ENCODE measurements at regions not wholly inside any gene's neighbourhood (a gene's known extent, or its start where the extent isn't known, plus 50 kb on each side); places are given as distances from the start of the nearest gene placed in this dataset.

DNA sequence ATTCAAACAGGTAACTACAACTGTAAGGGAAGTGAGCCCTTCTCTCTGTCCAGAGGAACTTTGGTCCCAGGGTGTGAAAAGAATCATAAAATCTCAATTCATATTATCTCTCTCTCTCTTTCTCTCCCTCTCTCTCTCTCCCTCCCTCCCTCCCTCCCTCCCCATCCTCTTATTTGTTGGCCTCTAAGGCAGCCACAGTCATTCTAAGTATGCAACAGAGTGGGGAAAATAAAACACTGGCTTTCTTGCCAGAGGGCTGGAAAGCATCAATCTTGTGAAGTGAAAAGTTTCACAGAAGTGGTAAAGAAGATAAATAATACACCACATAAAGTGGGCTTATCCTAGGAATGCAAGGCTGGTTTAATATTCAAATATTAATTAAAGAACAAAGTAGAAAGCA, 95.6 kb upstream of the KCNH7 start:
- Mint-ChIP-seq H3K27me3 (ENCODE audit: insufficient read depth) (no peaks in the 10 kb centered on the region), H3K4me1 (peaks cover 2% of the 10 kb centered on the region), H3K27ac (no peak overlapping the region), H3K4me3 (no peak overlapping the region), H3K9me3 (peaks cover 1% of the 10 kb centered on the region), H3K36me3 (ENCODE audit: low read depth) (no peaks in the 10 kb centered on the region)
- Histone ChIP-seq H3K36me3 (ENCODE audit: control insufficient read depth, insufficient read depth, low read length) (no peaks in the 10 kb centered on the region), H3K9me3 (ENCODE audit: control insufficient read depth, low read length) (no peaks in the 10 kb centered on the region), H3K9ac (ENCODE audit: extremely low read depth, low read length, poor library complexity, severe bottlenecking) (no peak overlapping the region), H3K4me1 (ENCODE audit: control insufficient read depth, insufficient read depth, low read length) (no peaks in the 10 kb centered on the region), H3K27ac (ENCODE audit: low read depth, low read length) (no peak overlapping the region), H3K27me3 (ENCODE audit: control insufficient read depth, insufficient read depth, low read length, poor library complexity, severe bottlenecking) (no peaks in the 10 kb centered on the region), H3K4me3 (ENCODE audit: low read length) (no peak overlapping the region)
- TF ChIP-seq, protein P1, sequence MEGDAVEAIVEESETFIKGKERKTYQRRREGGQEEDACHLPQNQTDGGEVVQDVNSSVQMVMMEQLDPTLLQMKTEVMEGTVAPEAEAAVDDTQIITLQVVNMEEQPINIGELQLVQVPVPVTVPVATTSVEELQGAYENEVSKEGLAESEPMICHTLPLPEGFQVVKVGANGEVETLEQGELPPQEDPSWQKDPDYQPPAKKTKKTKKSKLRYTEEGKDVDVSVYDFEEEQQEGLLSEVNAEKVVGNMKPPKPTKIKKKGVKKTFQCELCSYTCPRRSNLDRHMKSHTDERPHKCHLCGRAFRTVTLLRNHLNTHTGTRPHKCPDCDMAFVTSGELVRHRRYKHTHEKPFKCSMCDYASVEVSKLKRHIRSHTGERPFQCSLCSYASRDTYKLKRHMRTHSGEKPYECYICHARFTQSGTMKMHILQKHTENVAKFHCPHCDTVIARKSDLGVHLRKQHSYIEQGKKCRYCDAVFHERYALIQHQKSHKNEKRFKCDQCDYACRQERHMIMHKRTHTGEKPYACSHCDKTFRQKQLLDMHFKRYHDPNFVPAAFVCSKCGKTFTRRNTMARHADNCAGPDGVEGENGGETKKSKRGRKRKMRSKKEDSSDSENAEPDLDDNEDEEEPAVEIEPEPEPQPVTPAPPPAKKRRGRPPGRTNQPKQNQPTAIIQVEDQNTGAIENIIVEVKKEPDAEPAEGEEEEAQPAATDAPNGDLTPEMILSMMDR (conservative IDR thresholded peaks at IDR 0.05) = no peak
- DNase-seq = no peak

DNA sequence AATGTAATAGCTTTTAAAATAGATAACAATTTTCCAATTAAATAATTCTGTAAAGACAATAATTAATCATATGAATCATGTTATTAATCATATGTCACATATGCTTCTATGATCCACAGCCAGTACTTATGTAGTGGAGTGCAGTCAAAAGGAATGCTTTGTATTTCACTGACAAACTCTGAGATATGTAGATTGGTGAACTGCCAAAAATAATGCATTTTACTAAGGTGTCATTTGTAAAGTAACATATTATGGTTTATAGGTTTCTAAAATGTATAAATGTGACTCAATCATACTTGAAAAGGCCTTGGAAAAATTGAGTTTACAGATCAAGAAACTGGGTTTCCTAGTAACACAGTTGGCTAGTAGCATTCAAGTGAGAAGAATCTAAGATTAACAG, 93.8 kb upstream of the KCNH7 start:
- Mint-ChIP-seq H3K27ac (no peak overlapping the region), H3K36me3 (ENCODE audit: low read depth) (no peaks in the 10 kb centered on the region)

DNA sequence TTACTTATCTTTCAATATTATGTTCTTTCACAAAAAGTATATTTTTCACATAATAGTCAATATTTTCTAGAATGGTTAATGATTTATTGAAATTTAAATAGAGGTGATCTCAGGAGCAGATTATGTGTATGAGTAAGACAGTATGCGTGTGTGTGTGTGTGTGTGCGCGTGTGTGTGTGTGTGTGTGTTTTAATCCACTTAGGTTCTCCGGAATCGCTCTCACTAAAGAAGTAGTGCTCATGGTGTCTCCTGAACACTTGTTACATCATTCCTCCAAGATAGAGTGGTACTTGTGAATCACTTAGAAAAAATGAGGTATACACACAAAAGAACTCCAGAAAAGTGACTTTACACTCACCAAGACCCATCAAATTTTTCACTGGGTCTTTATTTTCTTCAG, 91.0 kb upstream of the KCNH7 start:
- no peak overlapping the region for H3K27ac ChIP-seq (ENCODE audit: low read depth, low read length)
- H3K9me3 ChIP-seq (ENCODE audit: control insufficient read depth, low read length) = no peaks in the 10 kb centered on the region
- no peak overlapping the region for H3K4me3 ChIP-seq (ENCODE audit: low read length)
- Mint-ChIP-seq H3K36me3 (ENCODE audit: low read depth) (no peaks in the 10 kb centered on the region), H3K4me3 (no peak overlapping the region), H3K27me3 (ENCODE audit: insufficient read depth) (no peaks in the 10 kb centered on the region), H3K4me1 (peaks cover 2% of the 10 kb centered on the region), H3K9me3 (no peaks in the 10 kb centered on the region), H3K27ac (no peak overlapping the region)
- WGBS, 2 experiments (ENCODE audit: insufficient coverage in 1 of 2, insufficient read length in 1 of 2) = 40 to 88% methylated on average over 3 to 5 of the region's 5 CpGs
- H3K4me1 ChIP-seq (ENCODE audit: control insufficient read depth, insufficient read depth, low read length) = no peaks in the 10 kb centered on the region
- H3K9ac ChIP-seq (ENCODE audit: extremely low read depth, low read length, poor library complexity, severe bottlenecking) = no peak overlapping the region
- H3K27me3 ChIP-seq (ENCODE audit: control insufficient read depth, insufficient read depth, low read length, poor library complexity, severe bottlenecking) = no peaks in the 10 kb centered on the region
- H3K36me3 ChIP-seq (ENCODE audit: control insufficient read depth, insufficient read depth, low read length) = no peaks in the 10 kb centered on the region
- TF ChIP-seq, protein P1 (conservative IDR thresholded peaks at IDR 0.05) = no peak
- no peak for DNase-seq

More for the DNA sequence above, 93.8 kb upstream of the KCNH7 start:
- no peak overlapping the region for H3K4me3 ChIP-seq (ENCODE audit: low read length)
- no peak overlapping the region for H3K9ac ChIP-seq (ENCODE audit: extremely low read depth, low read length, poor library complexity, severe bottlenecking)
- H3K27ac ChIP-seq (ENCODE audit: low read depth, low read length) = no peak overlapping the region
- H3K4me1 ChIP-seq (ENCODE audit: control insufficient read depth, insufficient read depth, low read length) = no peaks in the 10 kb centered on the region
- Mint-ChIP-seq H3K4me1 (peaks cover 2% of the 10 kb centered on the region), H3K9me3 (peaks cover 1% of the 10 kb centered on the region), H3K4me3 (no peak overlapping the region), H3K27me3 (ENCODE audit: insufficient read depth) (no peaks in the 10 kb centered on the region)
- no peak for DNase-seq
- no peaks in the 10 kb centered on the region for H3K9me3 ChIP-seq (ENCODE audit: control insufficient read depth, low read length)
- TF ChIP-seq, protein P1 (conservative IDR thresholded peaks at IDR 0.05) = no peak
- H3K36me3 ChIP-seq (ENCODE audit: control insufficient read depth, insufficient read depth, low read length) = no peaks in the 10 kb centered on the region
- H3K27me3 ChIP-seq (ENCODE audit: control insufficient read depth, insufficient read depth, low read length, poor library complexity, severe bottlenecking) = no peaks in the 10 kb centered on the region

All from endodermal cell (in vitro differentiated cells).